ENCODE measurements at regions not wholly inside any gene's neighbourhood (a gene's known extent, or its start where the extent isn't known, plus 50 kb on each side); places are given as distances from the start of the nearest gene placed in this dataset.

GRCh38 chr1:193602705-193603104 lies 416.3 kb upstream of the B3GALT2 start:
- no peak for TF ChIP-seq TOX (CRISPR knock-in tag; IDR thresholded peaks at IDR 0.05; ENCODE audit: borderline replicate concordance)
- TF ChIP-seq, protein P1, sequence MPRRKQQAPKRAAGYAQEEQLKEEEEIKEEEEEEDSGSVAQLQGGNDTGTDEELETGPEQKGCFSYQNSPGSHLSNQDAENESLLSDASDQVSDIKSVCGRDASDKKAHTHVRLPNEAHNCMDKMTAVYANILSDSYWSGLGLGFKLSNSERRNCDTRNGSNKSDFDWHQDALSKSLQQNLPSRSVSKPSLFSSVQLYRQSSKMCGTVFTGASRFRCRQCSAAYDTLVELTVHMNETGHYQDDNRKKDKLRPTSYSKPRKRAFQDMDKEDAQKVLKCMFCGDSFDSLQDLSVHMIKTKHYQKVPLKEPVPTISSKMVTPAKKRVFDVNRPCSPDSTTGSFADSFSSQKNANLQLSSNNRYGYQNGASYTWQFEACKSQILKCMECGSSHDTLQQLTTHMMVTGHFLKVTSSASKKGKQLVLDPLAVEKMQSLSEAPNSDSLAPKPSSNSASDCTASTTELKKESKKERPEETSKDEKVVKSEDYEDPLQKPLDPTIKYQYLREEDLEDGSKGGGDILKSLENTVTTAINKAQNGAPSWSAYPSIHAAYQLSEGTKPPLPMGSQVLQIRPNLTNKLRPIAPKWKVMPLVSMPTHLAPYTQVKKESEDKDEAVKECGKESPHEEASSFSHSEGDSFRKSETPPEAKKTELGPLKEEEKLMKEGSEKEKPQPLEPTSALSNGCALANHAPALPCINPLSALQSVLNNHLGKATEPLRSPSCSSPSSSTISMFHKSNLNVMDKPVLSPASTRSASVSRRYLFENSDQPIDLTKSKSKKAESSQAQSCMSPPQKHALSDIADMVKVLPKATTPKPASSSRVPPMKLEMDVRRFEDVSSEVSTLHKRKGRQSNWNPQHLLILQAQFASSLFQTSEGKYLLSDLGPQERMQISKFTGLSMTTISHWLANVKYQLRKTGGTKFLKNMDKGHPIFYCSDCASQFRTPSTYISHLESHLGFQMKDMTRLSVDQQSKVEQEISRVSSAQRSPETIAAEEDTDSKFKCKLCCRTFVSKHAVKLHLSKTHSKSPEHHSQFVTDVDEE (CRISPR knock-in tag; IDR thresholded peaks at IDR 0.05): no peak
- TF ChIP-seq CSRNP3 (CRISPR knock-in tag; IDR thresholded peaks at IDR 0.05): no peak
